HEK293 (cell line): ENCODE measurements at regions not wholly inside any gene's neighbourhood (a gene's known extent, or its start where the extent isn't known, plus 50 kb on each side); places are given as distances from the start of the nearest gene placed in this dataset.
A peak's percentile ranks its signal among the peaks of the same experiment; 100 is the strongest.

Experiments used
- CTCF ChIA-PET: fragments of 350-600 bp; formaldehyde crosslinking; extraction: SDS; loops from one replicate; lab custom pipeline; 2021; ENCODE audit warnings: antibody characterized with exemption; lab: Yijun Ruan, JAX
- POLR2A ChIA-PET: fragments of 300-600 bp; formaldehyde crosslinking; extraction: SDS; loops from one replicate; lab custom pipeline; 2020; ENCODE audit warnings: antibody characterized with exemption, inconsistent platforms; lab: Yijun Ruan, JAX
- H3K27ac ChIP-seq: fragments of 200-500 bp; sonication (Bioruptor generic); 2 replicates; pipeline ENCODE4 v1.5.1; 2014; ENCODE audit warnings: low read depth, low read length, control low read depth, inconsistent platforms; ENCODE audit errors: extremely low read depth
- H3K36me3 ChIP-seq, 2 experiments: fragments of 200-500 bp in 1 of 2; sonication (Bioruptor generic) in 1 of 2; 1 replicate in 1 of 2; 2 replicates in 1 of 2; pipeline ENCODE4 v1.5.1; 2014 to 2017; ENCODE audit warnings: inconsistent platforms in 2 of 2, low read length in 2 of 2; ENCODE audit not compliant: control insufficient read depth in 2 of 2, insufficient read depth in 1 of 2
- H3K4me1 ChIP-seq: fragments of 200-500 bp; sonication (Bioruptor generic); 2 replicates; pipeline ENCODE4 v1.5.1; 2014; ENCODE audit warnings: mild to moderate bottlenecking, low read length, inconsistent platforms; ENCODE audit not compliant: control insufficient read depth, insufficient read depth
- H3K4me3 ChIP-seq: 2 replicates; pipeline ENCODE4 v1.5.1; 2011; ENCODE audit warnings: low read depth, mild to moderate bottlenecking, control low read depth, low read length, moderate library complexity
- H3K9me3 ChIP-seq: fragments of 200-500 bp; sonication (Bioruptor generic); 2 replicates; pipeline ENCODE4 v1.5.1; 2014; ENCODE audit warnings: low read depth, low read length, inconsistent platforms; ENCODE audit not compliant: control insufficient read depth, insufficient read depth
- GLIS1 ChIP-seq: fragments of 450-650 bp; formaldehyde crosslinking; IDR thresholded peaks from 2 replicates; pipeline ENCODE4 v1.5.1; 2016; ENCODE audit warnings: missing biosample characterization, missing genetic modification characterization
- HOXA7 ChIP-seq: sonication (generic); formaldehyde crosslinking; IDR thresholded peaks from 2 replicates; pipeline ENCODE4 v1.8.1; 2022; ENCODE audit warnings: missing genetic modification reagents, borderline replicate concordance
- RBAK ChIP-seq: fragments of 450-650 bp; formaldehyde crosslinking; IDR thresholded peaks from 2 replicates; pipeline ENCODE4 v1.5.1; 2016; ENCODE audit warnings: missing biosample characterization, missing genetic modification characterization
- REPIN1 ChIP-seq: fragments of 450-650 bp; formaldehyde crosslinking; IDR thresholded peaks from 2 replicates; pipeline ENCODE4 v1.5.1; 2017; ENCODE audit warnings: missing biosample characterization, missing genetic modification characterization, low read depth
- REST ChIP-seq: fragments of 450-650 bp; formaldehyde crosslinking; IDR thresholded peaks from 2 replicates; pipeline ENCODE4 v1.5.1; 2016; ENCODE audit warnings: missing biosample characterization, missing genetic modification characterization
- SP2 ChIP-seq: fragments of 450-650 bp; formaldehyde crosslinking; IDR thresholded peaks from 2 replicates; pipeline ENCODE4 v1.5.1; 2016; ENCODE audit warnings: missing biosample characterization, missing genetic modification characterization
- TSHZ1 ChIP-seq: fragments of 450-650 bp; formaldehyde crosslinking; IDR thresholded peaks from 2 replicates; pipeline ENCODE4 v1.5.1; 2016; ENCODE audit warnings: missing biosample characterization, missing genetic modification characterization, borderline replicate concordance
- ZNF423 ChIP-seq: fragments of 450-650 bp; formaldehyde crosslinking; IDR thresholded peaks from 2 replicates; pipeline ENCODE4 v1.5.1; 2016; ENCODE audit warnings: missing biosample characterization, missing genetic modification characterization
- ZNF488 ChIP-seq: fragments of 450-650 bp; formaldehyde crosslinking; IDR thresholded peaks from 2 replicates; pipeline ENCODE4 v1.5.1; 2016; ENCODE audit warnings: missing biosample characterization, missing genetic modification characterization
- ZNF558 ChIP-seq: fragments of 450-650 bp; formaldehyde crosslinking; IDR thresholded peaks from 2 replicates; pipeline ENCODE4 v1.5.1; 2016; ENCODE audit warnings: missing biosample characterization, missing genetic modification characterization
- ZNF623 ChIP-seq: fragments of 450-650 bp; formaldehyde crosslinking; IDR thresholded peaks from 2 replicates; pipeline ENCODE4 v1.5.1; 2016; ENCODE audit warnings: missing biosample characterization, missing genetic modification characterization
- ZNF76 ChIP-seq: fragments of 450-650 bp; formaldehyde crosslinking; IDR thresholded peaks from 2 replicates; pipeline ENCODE4; 2016; ENCODE audit warnings: low read depth, missing biosample characterization, missing genetic modification characterization, borderline replicate concordance
- ZNF792 ChIP-seq: fragments of 450-650 bp; formaldehyde crosslinking; IDR thresholded peaks from 2 replicates; pipeline ENCODE4 v1.5.1; 2016; ENCODE audit warnings: missing biosample characterization, missing genetic modification characterization
- ZNF837 ChIP-seq: fragments of 450-650 bp; formaldehyde crosslinking; IDR thresholded peaks from 2 replicates; pipeline ENCODE4 v1.5.1; 2016; ENCODE audit warnings: missing biosample characterization, missing genetic modification characterization

GRCh38 chr16:51988977-51989376 is 558.0 kb downstream of the TOX3 start:
- no peak overlapping the region for H3K27ac ChIP-seq
- H3K4me3 ChIP-seq, result no peak overlapping the region
- ChIA-PET CTCF (interaction anchor here (1.1 kb wide), 1 partner anchor 17 kb away, joined by 3 read pairs; no protein-coding TSS in a partner anchor), POLR2A (no interaction called here)
- H3K4me1 ChIP-seq, result peaks cover 6% of the 10 kb centered on the region; the same call in 1 of the 2 replicates
- H3K9me3 ChIP-seq, result no peaks in the 10 kb centered on the region
- no peaks in the 10 kb centered on the region for H3K36me3 ChIP-seq
- peak; percentile 88; the same call in 1 of the 2 replicates for TF ChIP-seq REPIN1 (tag by site-specific recombination)
- TF ChIP-seq ZNF423 (tag by site-specific recombination), result no peak
- TF ChIP-seq, all 188 proteins: peak for 1

GRCh38 chr16:51987519-51987918 is 559.4 kb downstream of the TOX3 start:
- CTCF ChIA-PET, result interaction anchor here (0.6 to 1.6 kb wide), 4 partner anchors 32 to 925 kb away, joined by 4 to 5 read pairs (median 4); no protein-coding TSS in a partner anchor
- H3K4me3 ChIP-seq, result no peak overlapping the region
- no peak overlapping the region for H3K27ac ChIP-seq
- H3K4me1 ChIP-seq, result peaks cover 6% of the 10 kb centered on the region; the same call in 1 of the 2 replicates
- POLR2A ChIA-PET, result no interaction called here
- no peaks in the 10 kb centered on the region for H3K36me3 ChIP-seq
- TF ChIP-seq ZNF76 (tag by site-specific recombination) (no peak), ZNF423 (tag by site-specific recombination) (no peak), TSHZ1 (no peak), GLIS1 (tag by site-specific recombination) (no peak), ZNF837 (no peak), RBAK (tag by site-specific recombination) (0 out of 2 replicates have a peak, but pooled peaks have one; percentile 52), HOXA7 (CRISPR knock-in tag) (no peak)
- TF ChIP-seq, all 188 proteins: peak for 1
- no peaks in the 10 kb centered on the region for H3K9me3 ChIP-seq

GRCh38 chr16:51986717-51987116 is 560.2 kb downstream of the TOX3 start:
- H3K4me1 ChIP-seq, result peaks cover 6% of the 10 kb centered on the region; the same call in 1 of the 2 replicates
- H3K9me3 ChIP-seq, result no peaks in the 10 kb centered on the region
- no peak for TF ChIP-seq SP2 (tag by site-specific recombination)
- TF ChIP-seq ZNF623, result no peak
- TF ChIP-seq REST, result no peak
- TF ChIP-seq ZNF488 (tag by site-specific recombination), result no peak
- no peak for TF ChIP-seq ZNF558 (tag by site-specific recombination)
- TF ChIP-seq ZNF792, result no peak
- TF ChIP-seq, all 188 proteins: peak for 0
- H3K27ac ChIP-seq, result no peak overlapping the region
- ChIA-PET CTCF (interaction anchor here (0.5 to 1.6 kb wide), 5 partner anchors 16 to 926 kb away, joined by 3 to 5 read pairs (median 4); no protein-coding TSS in a partner anchor), POLR2A (no interaction called here)
- no peaks in the 10 kb centered on the region for H3K36me3 ChIP-seq
- no peak overlapping the region for H3K4me3 ChIP-seq
